Endodermal cell (in vitro differentiated cells): ENCODE measurements at regions not wholly inside any gene's neighbourhood (a gene's known extent, or its start where the extent isn't known, plus 50 kb on each side); places are given as distances from the start of the nearest gene placed in this dataset.

Source experiments
- DNase-seq: peaks from one replicate; pipeline ENCODE4 v3.0.0-alpha.2; 2017
- H3K27ac ChIP-seq: 2 replicates; pipeline ENCODE4 v1.5.1; 2013; ENCODE audit warnings: mild to moderate bottlenecking, low read depth, low read length, moderate library complexity
- H3K27me3 ChIP-seq: 2 replicates; pipeline ENCODE4 v1.6.1; 2013; ENCODE audit warnings: mild to moderate bottlenecking, low read length, moderate library complexity; ENCODE audit not compliant: insufficient read depth, control insufficient read depth, poor library complexity, severe bottlenecking
- H3K36me3 ChIP-seq: 2 replicates; pipeline ENCODE4 v1.7.0; 2013; ENCODE audit warnings: mild to moderate bottlenecking, low read length, moderate library complexity; ENCODE audit not compliant: control insufficient read depth, insufficient read depth
- H3K4me1 ChIP-seq: one replicate; pipeline ENCODE4 v1.7.0; 2013; ENCODE audit warnings: low read length; ENCODE audit not compliant: control insufficient read depth, insufficient read depth
- H3K4me3 ChIP-seq: 2 replicates; pipeline ENCODE4 v1.5.1; 2013; ENCODE audit warnings: mild to moderate bottlenecking, low read length, moderate library complexity
- H3K9ac ChIP-seq: 2 replicates; pipeline ENCODE4 v1.6.1; 2013; ENCODE audit warnings: mild to moderate bottlenecking, low read length, moderate library complexity; ENCODE audit not compliant: poor library complexity, severe bottlenecking; ENCODE audit errors: extremely low read depth
- H3K9me3 ChIP-seq: 2 replicates; pipeline ENCODE4 v1.6.1; 2013; ENCODE audit warnings: mild to moderate bottlenecking, low read length, moderate library complexity; ENCODE audit not compliant: control insufficient read depth
- H3K27ac Mint-ChIP-seq: 2 replicates; pipeline ENCODE4 v1.8.0; 2020; ENCODE audit warnings: mixed read lengths
- H3K27me3 Mint-ChIP-seq: 2 replicates; pipeline ENCODE4 v1.8.0; 2021; ENCODE audit warnings: mild to moderate bottlenecking, mixed read lengths; ENCODE audit not compliant: insufficient read depth
- H3K36me3 Mint-ChIP-seq: 2 replicates; pipeline ENCODE4 v1.8.0; 2020; ENCODE audit warnings: low read depth, mixed read lengths
- H3K4me1 Mint-ChIP-seq: 2 replicates; pipeline ENCODE4 v1.8.0; 2020; ENCODE audit warnings: mixed read lengths
- H3K4me3 Mint-ChIP-seq: 2 replicates; pipeline ENCODE4 v1.8.0; 2020; ENCODE audit warnings: mild to moderate bottlenecking, moderate library complexity, mixed read lengths
- H3K9me3 Mint-ChIP-seq: 2 replicates; pipeline ENCODE4 v1.8.0; 2020; ENCODE audit warnings: mild to moderate bottlenecking, mixed read lengths
- CTCF ChIP-seq: fragments of 200-600 bp; sonication (generic); conservative IDR thresholded peaks from 2 replicates; pipeline ENCODE4 v1.5.0; 2021; ENCODE audit warnings: antibody characterized with exemption, mild to moderate bottlenecking
- WGBS, 2 experiments: methylation state at CpG; one replicate each; pipeline versions ENCODE4 v1.1.5 to v1.1.7; 2013; ENCODE audit warnings: missing lambda C conversion rate in 2 of 2, mixed read lengths in 1 of 2; ENCODE audit not compliant: insufficient coverage in 1 of 2, insufficient read length in 1 of 2; 5-methylcytosine and 5-hydroxymethylcytosine counted together

DNA sequence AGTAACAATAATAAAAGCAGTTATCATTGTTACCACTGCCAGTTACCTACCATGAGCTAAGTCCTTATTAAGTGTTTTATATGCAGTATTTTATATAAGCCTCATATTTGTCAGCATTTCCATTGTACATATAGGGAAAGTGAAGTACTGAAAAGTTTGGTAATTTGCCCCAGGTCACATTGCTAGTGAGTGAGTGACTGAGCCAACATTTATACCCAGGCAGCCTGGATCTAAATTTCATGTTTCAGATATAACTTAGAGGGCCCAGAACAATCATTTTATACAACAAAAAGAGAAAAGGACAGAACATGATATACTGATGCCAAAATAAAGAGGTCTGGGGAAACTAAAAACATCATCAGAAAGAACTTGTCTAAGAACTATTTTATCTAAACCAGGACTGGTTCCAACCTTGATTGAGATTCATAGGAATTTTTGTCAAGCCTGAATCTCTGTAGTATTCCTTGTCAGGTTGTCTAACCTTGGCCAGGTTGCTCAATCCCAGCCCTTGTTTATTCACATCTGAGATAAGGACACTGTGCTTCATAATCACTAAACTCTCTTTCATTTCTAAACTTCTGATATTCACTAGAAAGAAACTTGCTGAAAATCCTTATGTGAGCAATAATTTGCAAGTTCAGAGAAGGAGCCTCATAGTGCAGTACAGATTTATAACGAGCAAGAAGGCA, 308.2 kb downstream of the IPMK start:
- no peak overlapping the region for H3K27ac ChIP-seq
- no peak overlapping the region for H3K4me3 Mint-ChIP-seq
- no peaks in the 10 kb centered on the region for H3K27me3 Mint-ChIP-seq
- no peaks in the 10 kb centered on the region for H3K36me3 Mint-ChIP-seq
- H3K4me1 Mint-ChIP-seq = no peaks in the 10 kb centered on the region
- 90% methylated on average over 1 of the region's 1 CpG; no CpG with 5 or more reads in 1 of the 2 experiments for WGBS, 2 experiments
- H3K9me3 ChIP-seq = no peaks in the 10 kb centered on the region
- H3K27me3 ChIP-seq = no peaks in the 10 kb centered on the region
- no peaks in the 10 kb centered on the region for H3K9me3 Mint-ChIP-seq
- no peak overlapping the region for H3K9ac ChIP-seq
- no peak overlapping the region for H3K4me3 ChIP-seq
- no peaks in the 10 kb centered on the region for H3K36me3 ChIP-seq
- no peak for TF ChIP-seq CTCF
- no peak overlapping the region for H3K27ac Mint-ChIP-seq
- H3K4me1 ChIP-seq = no peaks in the 10 kb centered on the region
- DNase-seq = no peak

- H3K9me3 ChIP-seq = no peaks in the 10 kb centered on the region
- no peak for DNase-seq
- Mint-ChIP-seq H3K27me3 (no peaks in the 10 kb centered on the region), H3K36me3 (no peaks in the 10 kb centered on the region), H3K27ac (no peak overlapping the region), H3K4me1 (no peaks in the 10 kb centered on the region), H3K9me3 (no peaks in the 10 kb centered on the region), H3K4me3 (no peak overlapping the region)
- no peaks in the 10 kb centered on the region for H3K36me3 ChIP-seq
- H3K4me1 ChIP-seq = no peaks in the 10 kb centered on the region
- no peak overlapping the region for H3K27ac ChIP-seq
- 100% methylated on average over 2 of the region's 2 CpGs; no CpG with 5 or more reads in 1 of the 2 experiments for WGBS, 2 experiments
- TF ChIP-seq CTCF = no peak
- H3K27me3 ChIP-seq = no peaks in the 10 kb centered on the region
- no peak overlapping the region for H3K9ac ChIP-seq
- H3K4me3 ChIP-seq = no peak overlapping the region
These were observed 312.6 kb downstream of the IPMK start for GRCh38 chr10:57955076-57955475.

DNA sequence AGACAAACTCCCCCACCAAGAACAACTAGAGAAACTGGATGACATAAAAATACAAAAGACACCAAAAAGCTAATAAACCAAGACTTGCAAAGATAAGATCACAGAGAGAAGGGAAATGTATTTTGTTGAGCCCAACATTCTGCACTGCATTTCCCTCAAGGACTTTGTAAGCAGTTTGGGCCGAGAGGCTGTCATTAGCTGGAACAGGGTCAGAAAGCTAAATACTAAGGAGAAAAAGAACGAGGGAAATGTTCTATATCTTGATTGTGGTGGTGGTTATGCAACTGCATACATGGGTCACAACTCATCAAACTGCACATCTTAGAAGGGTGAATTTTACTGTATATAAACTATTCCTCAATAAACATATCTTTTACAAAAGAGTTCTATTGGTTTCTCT, 315.0 kb downstream of the IPMK start:
- Histone ChIP-seq H3K9ac (no peak overlapping the region), H3K4me3 (no peak overlapping the region), H3K27ac (no peak overlapping the region), H3K4me1 (no peaks in the 10 kb centered on the region), H3K9me3 (no peaks in the 10 kb centered on the region), H3K27me3 (no peaks in the 10 kb centered on the region), H3K36me3 (no peaks in the 10 kb centered on the region)
- no peak for DNase-seq
- Mint-ChIP-seq H3K9me3 (no peaks in the 10 kb centered on the region), H3K27me3 (no peaks in the 10 kb centered on the region), H3K4me1 (no peaks in the 10 kb centered on the region), H3K27ac (no peak overlapping the region), H3K4me3 (no peak overlapping the region), H3K36me3 (no peaks in the 10 kb centered on the region)
- no peak for TF ChIP-seq CTCF
- WGBS, 2 experiments = 48 to 70% methylated on average over 2 of the region's 2 CpGs
